Activated CD4-positive, alpha-beta memory T cell treated with anti-CD3 and anti-CD28 coated beads, Interleukin-2, amount 10 ng/mL, durations not matched to agents 7 days and 5 days (primary cell): ENCODE measurements at regions not wholly inside any gene's neighbourhood (a gene's known extent, or its start where the extent isn't known, plus 50 kb on each side); places are given as distances from the start of the nearest gene placed in this dataset.
"Not testable (repeated sequence)": the region's sequence is repeated elsewhere in the genome, so short reads cannot be mapped to it uniquely, and the experiment has no call there.

ENCODE experiments used
- CTCF ChIA-PET: fragments of 350-600 bp; sonication (Branson Sonifier 250); formaldehyde crosslinking; loops from one replicate; lab custom pipeline; 2021; ENCODE audit warnings: antibody characterized with exemption, inconsistent platforms; lab: Charles Lee
- POLR2A ChIA-PET: fragments of 350-600 bp; sonication (Branson Sonifier 250); formaldehyde crosslinking; loops from one replicate; lab custom pipeline; 2021; ENCODE audit warnings: antibody characterized with exemption; lab: Charles Lee
- DNase-seq: peaks from one replicate; pipeline ENCODE4 v3.0.0-alpha.2; 2020
- H3K27ac Mint-ChIP-seq: one replicate; pipeline ENCODE4 v1.8.0; 2021; ENCODE audit warnings: mild to moderate bottlenecking, mixed read lengths
- H3K27me3 Mint-ChIP-seq: one replicate; pipeline ENCODE4 v1.8.0; 2021; ENCODE audit warnings: mixed read lengths
- H3K36me3 Mint-ChIP-seq: one replicate; pipeline ENCODE4 v1.8.0; 2021; ENCODE audit warnings: low read depth, mixed read lengths
- H3K4me1 Mint-ChIP-seq: one replicate; pipeline ENCODE4 v1.8.0; 2021; ENCODE audit warnings: mixed read lengths
- H3K4me3 Mint-ChIP-seq: one replicate; pipeline ENCODE4 v1.8.0; 2021; ENCODE audit warnings: mild to moderate bottlenecking, mixed read lengths
- H3K9me3 Mint-ChIP-seq: one replicate; pipeline ENCODE4 v1.8.0; 2021; ENCODE audit warnings: mixed read lengths

- Mint-ChIP-seq H3K9me3 (no peaks in the 10 kb centered on the region), H3K4me1 (no peaks in the 10 kb centered on the region), H3K27ac (no peak overlapping the region), H3K36me3 (no peaks in the 10 kb centered on the region), H3K4me3 (no peak overlapping the region), H3K27me3 (no peaks in the 10 kb centered on the region)
- POLR2A ChIA-PET = no interaction called here
- no peak for DNase-seq
- CTCF ChIA-PET = no interaction called here
These were observed 401.2 kb downstream of the PTH2R start for GRCh38 chr2:208807756-208808155.

GRCh38 chr2:208811885-208812284 lies 405.3 kb downstream of the PTH2R start:
- H3K27me3 Mint-ChIP-seq, H3K4me1 Mint-ChIP-seq, H3K27ac Mint-ChIP-seq, H3K36me3 Mint-ChIP-seq, POLR2A ChIA-PET, DNase-seq, H3K4me3 Mint-ChIP-seq, H3K9me3 Mint-ChIP-seq, CTCF ChIA-PET: not testable (repeated sequence)

GRCh38 chr2:208819190-208819589 lies 412.6 kb downstream of the PTH2R start:
- no peak overlapping the region for H3K4me3 Mint-ChIP-seq
- H3K4me1 Mint-ChIP-seq = no peaks in the 10 kb centered on the region
- H3K27ac Mint-ChIP-seq = no peak overlapping the region
- ChIA-PET POLR2A (no interaction called here), CTCF (no interaction called here)
- no peaks in the 10 kb centered on the region for H3K27me3 Mint-ChIP-seq
- no peaks in the 10 kb centered on the region for H3K9me3 Mint-ChIP-seq
- H3K36me3 Mint-ChIP-seq = no peaks in the 10 kb centered on the region
- no peak for DNase-seq

- no peaks in the 10 kb centered on the region for H3K4me1 Mint-ChIP-seq
- H3K36me3 Mint-ChIP-seq = no peaks in the 10 kb centered on the region
- no peak overlapping the region for H3K27ac Mint-ChIP-seq
- ChIA-PET CTCF (no interaction called here), POLR2A (no interaction called here)
- H3K9me3 Mint-ChIP-seq = no peaks in the 10 kb centered on the region
- H3K4me3 Mint-ChIP-seq = no peak overlapping the region
- no peak for DNase-seq
- H3K27me3 Mint-ChIP-seq = no peaks in the 10 kb centered on the region
These were observed 413.6 kb downstream of the PTH2R start for GRCh38 chr2:208820014-208820688.

- no peaks in the 10 kb centered on the region for H3K27me3 Mint-ChIP-seq
These were observed 420.5 kb downstream of the PTH2R start for GRCh38 chr2:208827109-208827508.

GRCh38 chr2:208827549-208828221 lies 421.1 kb downstream of the PTH2R start:
- H3K27me3 Mint-ChIP-seq = no peaks in the 10 kb centered on the region
- peaks cover 8% of the 10 kb centered on the region for H3K9me3 Mint-ChIP-seq
- POLR2A ChIA-PET = no interaction called here
- H3K27ac Mint-ChIP-seq = no peak overlapping the region
- CTCF ChIA-PET = no interaction called here
- H3K4me1 Mint-ChIP-seq = no peaks in the 10 kb centered on the region
- no peak for DNase-seq
- no peaks in the 10 kb centered on the region for H3K36me3 Mint-ChIP-seq
- H3K4me3 Mint-ChIP-seq = no peak overlapping the region

More at GRCh38 chr2:208827109-208827508, 420.5 kb downstream of the PTH2R start:
- H3K36me3 Mint-ChIP-seq = no peaks in the 10 kb centered on the region
- ChIA-PET POLR2A (no interaction called here), CTCF (no interaction called here)
- no peaks in the 10 kb centered on the region for H3K4me1 Mint-ChIP-seq
- H3K4me3 Mint-ChIP-seq = no peak overlapping the region
- DNase-seq = no peak
- H3K27ac Mint-ChIP-seq = no peak overlapping the region
- H3K9me3 Mint-ChIP-seq = peaks cover 8% of the 10 kb centered on the region

GRCh38 chr2:208830203-208830602 lies 423.6 kb downstream of the PTH2R start:
- POLR2A ChIA-PET = no interaction called here

GRCh38 chr2:208847651-208848050 lies 441.1 kb downstream of the PTH2R start:
- Mint-ChIP-seq H3K27ac (no peak overlapping the region), H3K36me3 (no peaks in the 10 kb centered on the region), H3K9me3 (peaks cover 7% of the 10 kb centered on the region), H3K4me3 (no peak overlapping the region), H3K4me1 (no peaks in the 10 kb centered on the region), H3K27me3 (no peaks in the 10 kb centered on the region)
- DNase-seq = no peak
- ChIA-PET POLR2A (no interaction called here), CTCF (no interaction called here)

More at GRCh38 chr2:208830203-208830602, 423.6 kb downstream of the PTH2R start:
- H3K4me3 Mint-ChIP-seq = no peak overlapping the region
- no peaks in the 10 kb centered on the region for H3K4me1 Mint-ChIP-seq
- no peak for DNase-seq
- CTCF ChIA-PET = no interaction called here
- H3K27ac Mint-ChIP-seq = no peak overlapping the region
- H3K27me3 Mint-ChIP-seq = no peaks in the 10 kb centered on the region
- peaks cover 8% of the 10 kb centered on the region for H3K9me3 Mint-ChIP-seq
- no peaks in the 10 kb centered on the region for H3K36me3 Mint-ChIP-seq

- Mint-ChIP-seq H3K9me3 (peaks cover 34% of the 10 kb centered on the region), H3K27ac (no peak overlapping the region), H3K36me3 (no peaks in the 10 kb centered on the region), H3K4me3 (no peak overlapping the region), H3K27me3 (no peaks in the 10 kb centered on the region), H3K4me1 (no peaks in the 10 kb centered on the region)
- ChIA-PET POLR2A (no interaction called here), CTCF (no interaction called here)
- DNase-seq = no peak
These were observed 448.1 kb downstream of the PTH2R start for GRCh38 chr2:208854717-208855116.

GRCh38 chr2:208867374-208867773 lies 460.8 kb downstream of the PTH2R start:
- ChIA-PET POLR2A (no interaction called here), CTCF (no interaction called here)
- Mint-ChIP-seq H3K27ac (no peak overlapping the region), H3K9me3 (peaks cover 3% of the 10 kb centered on the region), H3K4me3 (no peak overlapping the region), H3K36me3 (no peaks in the 10 kb centered on the region), H3K27me3 (no peaks in the 10 kb centered on the region), H3K4me1 (no peaks in the 10 kb centered on the region)
- DNase-seq = no peak

- POLR2A ChIA-PET = no interaction called here
- H3K9me3 Mint-ChIP-seq = no peaks in the 10 kb centered on the region
- H3K4me3 Mint-ChIP-seq = no peak overlapping the region
- H3K36me3 Mint-ChIP-seq = no peaks in the 10 kb centered on the region
- H3K4me1 Mint-ChIP-seq = no peaks in the 10 kb centered on the region
- H3K27ac Mint-ChIP-seq = no peak overlapping the region
- CTCF ChIA-PET = no interaction called here
- DNase-seq = no peak
- no peaks in the 10 kb centered on the region for H3K27me3 Mint-ChIP-seq
These were observed 466.0 kb downstream of the PTH2R start for GRCh38 chr2:208872591-208872990.

GRCh38 chr2:208879666-208880065 lies 473.1 kb downstream of the PTH2R start:
- no peaks in the 10 kb centered on the region for H3K4me1 Mint-ChIP-seq
- ChIA-PET POLR2A (no interaction called here), CTCF (no interaction called here)
- H3K27ac Mint-ChIP-seq = no peak overlapping the region
- no peaks in the 10 kb centered on the region for H3K27me3 Mint-ChIP-seq
- H3K9me3 Mint-ChIP-seq = peaks cover 4% of the 10 kb centered on the region
- DNase-seq = no peak
- no peaks in the 10 kb centered on the region for H3K36me3 Mint-ChIP-seq
- no peak overlapping the region for H3K4me3 Mint-ChIP-seq

- H3K4me1 Mint-ChIP-seq = no peaks in the 10 kb centered on the region
- no peak for DNase-seq
- ChIA-PET CTCF (no interaction called here), POLR2A (no interaction called here)
- H3K27ac Mint-ChIP-seq = no peak overlapping the region
- H3K9me3 Mint-ChIP-seq = peaks cover 4% of the 10 kb centered on the region
- no peaks in the 10 kb centered on the region for H3K36me3 Mint-ChIP-seq
- H3K27me3 Mint-ChIP-seq = no peaks in the 10 kb centered on the region
- no peak overlapping the region for H3K4me3 Mint-ChIP-seq
These were observed 473.6 kb downstream of the PTH2R start for GRCh38 chr2:208880171-208880570.

GRCh38 chr2:208890486-208890885 lies 483.9 kb downstream of the PTH2R start:
- H3K36me3 Mint-ChIP-seq = no peaks in the 10 kb centered on the region
- H3K27ac Mint-ChIP-seq = no peak overlapping the region
- CTCF ChIA-PET = no interaction called here
- H3K4me1 Mint-ChIP-seq = no peaks in the 10 kb centered on the region
- no peaks in the 10 kb centered on the region for H3K27me3 Mint-ChIP-seq
- DNase-seq = no peak
- POLR2A ChIA-PET = no interaction called here
- no peak overlapping the region for H3K4me3 Mint-ChIP-seq
- peaks cover 3% of the 10 kb centered on the region for H3K9me3 Mint-ChIP-seq
